HFFc6 (cell line): ENCODE measurements at regions not wholly inside any gene's neighbourhood (a gene's known extent, or its start where the extent isn't known, plus 50 kb on each side); places are given as distances from the start of the nearest gene placed in this dataset.
"Not testable (repeated sequence)": the region's sequence is repeated elsewhere in the genome, so short reads cannot be mapped to it uniquely, and the experiment has no call there.

Experiments used
- DNase-seq: peaks from one replicate; pipeline ENCODE4 v3.0.0-alpha.2; 2018
- H3K27ac Mint-ChIP-seq: 2 replicates; pipeline ENCODE4 v1.8.0; 2020; ENCODE audit warnings: mild to moderate bottlenecking, mixed read lengths
- H3K27me3 Mint-ChIP-seq: 2 replicates; pipeline ENCODE4 v1.8.0; 2021; ENCODE audit warnings: mild to moderate bottlenecking, moderate library complexity, mixed read lengths; ENCODE audit not compliant: insufficient read depth
- H3K36me3 Mint-ChIP-seq: 2 replicates; pipeline ENCODE4 v1.8.0; 2021; ENCODE audit warnings: low read depth, mixed read lengths
- H3K4me1 Mint-ChIP-seq: 2 replicates; pipeline ENCODE4 v1.8.0; 2020; ENCODE audit warnings: low read depth, mixed read lengths
- H3K4me3 Mint-ChIP-seq: 2 replicates; pipeline ENCODE4 v1.8.0; 2020; ENCODE audit warnings: mild to moderate bottlenecking, moderate library complexity, mixed read lengths
- H3K9me3 Mint-ChIP-seq: 2 replicates; pipeline ENCODE4 v1.8.0; 2020; ENCODE audit warnings: mild to moderate bottlenecking, mixed read lengths
- TF ChIP-seq, protein P1 (sequence below): fragments of 200-600 bp; sonication (generic); IDR thresholded peaks from 2 replicates; pipeline ENCODE4 v1.5.0; 2021; ENCODE audit warnings: antibody characterized with exemption, mild to moderate bottlenecking

DNA sequence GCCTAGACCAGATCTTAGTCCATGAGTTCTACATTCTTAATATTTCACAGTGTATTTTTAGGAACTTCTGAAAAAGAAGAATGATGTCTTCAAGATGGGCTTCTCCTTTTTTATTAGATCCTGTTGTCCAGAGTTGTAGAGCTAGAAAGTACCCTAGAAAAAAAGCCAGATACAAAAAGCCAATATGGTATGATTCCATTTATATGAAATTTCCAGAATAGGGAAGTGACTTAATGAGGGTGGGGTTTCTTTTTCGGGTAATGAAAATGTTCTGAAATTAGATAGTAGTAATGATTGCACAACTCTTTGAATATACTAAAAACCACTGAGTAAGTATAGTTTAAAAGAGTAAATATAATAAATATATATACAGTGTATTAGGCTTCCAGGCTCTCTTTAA, 116.9 kb downstream of the NFKBIZ start:
- H3K36me3 Mint-ChIP-seq: peaks cover 24% of the 10 kb centered on the region
- no peak overlapping the region for H3K27ac Mint-ChIP-seq
- H3K4me3 Mint-ChIP-seq: no peak overlapping the region
- peaks cover 38% of the 10 kb centered on the region for H3K4me1 Mint-ChIP-seq
- H3K9me3 Mint-ChIP-seq: no peaks in the 10 kb centered on the region
- no peaks in the 10 kb centered on the region for H3K27me3 Mint-ChIP-seq
- no peak for DNase-seq
- TF ChIP-seq, protein P1, sequence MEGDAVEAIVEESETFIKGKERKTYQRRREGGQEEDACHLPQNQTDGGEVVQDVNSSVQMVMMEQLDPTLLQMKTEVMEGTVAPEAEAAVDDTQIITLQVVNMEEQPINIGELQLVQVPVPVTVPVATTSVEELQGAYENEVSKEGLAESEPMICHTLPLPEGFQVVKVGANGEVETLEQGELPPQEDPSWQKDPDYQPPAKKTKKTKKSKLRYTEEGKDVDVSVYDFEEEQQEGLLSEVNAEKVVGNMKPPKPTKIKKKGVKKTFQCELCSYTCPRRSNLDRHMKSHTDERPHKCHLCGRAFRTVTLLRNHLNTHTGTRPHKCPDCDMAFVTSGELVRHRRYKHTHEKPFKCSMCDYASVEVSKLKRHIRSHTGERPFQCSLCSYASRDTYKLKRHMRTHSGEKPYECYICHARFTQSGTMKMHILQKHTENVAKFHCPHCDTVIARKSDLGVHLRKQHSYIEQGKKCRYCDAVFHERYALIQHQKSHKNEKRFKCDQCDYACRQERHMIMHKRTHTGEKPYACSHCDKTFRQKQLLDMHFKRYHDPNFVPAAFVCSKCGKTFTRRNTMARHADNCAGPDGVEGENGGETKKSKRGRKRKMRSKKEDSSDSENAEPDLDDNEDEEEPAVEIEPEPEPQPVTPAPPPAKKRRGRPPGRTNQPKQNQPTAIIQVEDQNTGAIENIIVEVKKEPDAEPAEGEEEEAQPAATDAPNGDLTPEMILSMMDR: no peak

DNA sequence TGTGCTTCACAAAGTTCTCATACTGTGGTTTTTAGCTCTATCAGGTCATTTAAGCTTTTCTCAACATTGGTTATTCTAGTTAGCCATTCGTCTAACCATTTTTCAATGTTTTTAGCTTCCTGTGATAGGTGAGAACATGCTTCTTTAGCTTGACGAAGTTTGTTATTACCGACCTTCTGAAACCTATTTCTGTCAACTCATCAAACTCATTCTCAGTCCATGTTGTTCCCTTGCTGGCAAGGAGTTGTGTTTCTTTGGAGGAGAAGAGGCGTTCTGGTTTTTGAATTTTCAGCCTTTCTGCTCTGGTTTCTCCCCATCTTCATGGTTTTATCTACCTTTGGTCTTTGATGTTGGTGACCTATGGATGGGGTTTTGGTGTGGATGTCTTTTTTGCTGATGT, 120.9 kb downstream of the NFKBIZ start:
- Mint-ChIP-seq H3K36me3 (peaks cover 19% of the 10 kb centered on the region; the same call in 1 of the 2 replicates), H3K27ac (no peak overlapping the region), H3K4me1 (peaks cover 4% of the 10 kb centered on the region), H3K4me3 (no peak overlapping the region), H3K9me3 (no peaks in the 10 kb centered on the region), H3K27me3 (no peaks in the 10 kb centered on the region)
- no peak for DNase-seq
- TF ChIP-seq, protein P1: no peak

DNA sequence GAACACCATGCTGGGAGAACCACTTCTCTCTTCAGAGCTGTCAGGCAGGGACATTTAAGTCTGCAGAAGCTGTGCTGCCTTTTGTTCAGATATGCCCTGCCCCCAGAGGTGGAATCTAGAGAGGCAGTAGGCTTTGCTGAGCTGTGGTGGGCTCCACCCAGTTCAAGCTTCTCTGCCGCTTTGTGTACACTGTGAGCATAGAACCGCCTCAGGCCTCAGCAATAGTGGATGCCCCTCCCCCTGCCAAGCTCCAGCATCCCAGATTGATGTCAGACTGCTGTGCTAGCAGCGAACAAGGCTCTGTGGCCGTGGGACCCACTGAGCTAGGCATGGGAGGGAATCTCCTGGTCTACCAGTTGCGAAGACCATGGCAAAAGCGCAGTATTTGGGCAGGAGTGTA, 121.6 kb downstream of the NFKBIZ start:
- Mint-ChIP-seq H3K4me1 (0 out of 2 replicates have a peak, but pooled peaks cover 4% of the 10 kb centered on the region), H3K36me3 (peaks cover 19% of the 10 kb centered on the region; the same call in 1 of the 2 replicates), H3K4me3 (no peak overlapping the region), H3K27ac (no peak overlapping the region), H3K9me3 (no peaks in the 10 kb centered on the region), H3K27me3 (no peaks in the 10 kb centered on the region)
- TF ChIP-seq, protein P1: no peak
- DNase-seq: no peak

DNA sequence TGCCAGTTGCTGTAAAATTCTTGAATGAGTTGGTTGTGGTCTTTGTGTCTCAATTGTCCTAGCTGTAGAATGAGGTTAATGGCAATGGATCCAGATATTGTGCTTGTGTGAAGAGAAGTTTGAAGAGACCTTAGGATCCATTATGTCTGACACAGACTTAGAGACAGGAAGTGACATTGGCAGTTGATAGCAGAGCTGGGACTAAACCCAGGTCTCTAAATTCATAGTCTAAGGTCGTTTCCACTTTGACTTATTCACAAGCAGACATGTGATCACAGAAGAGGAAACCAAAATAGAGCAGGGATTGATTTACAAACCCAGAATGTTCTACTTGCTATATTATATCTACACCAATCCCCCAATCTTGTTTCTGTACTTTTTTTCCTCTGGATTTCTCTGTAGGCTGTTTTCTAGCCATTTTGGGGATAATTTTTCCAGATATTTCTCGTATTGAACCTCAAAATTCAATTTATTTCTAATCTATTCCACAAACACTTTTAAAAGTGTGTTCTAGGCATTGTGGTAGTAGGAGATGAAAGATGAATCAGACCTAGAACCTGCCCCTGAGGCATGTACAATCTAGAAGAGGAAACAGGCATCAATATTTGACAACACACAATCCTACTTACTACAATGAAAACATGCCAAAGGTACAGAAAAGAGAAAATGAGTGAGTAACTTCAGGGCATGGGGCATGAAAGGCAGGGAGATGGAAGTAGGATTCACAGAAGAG, 123.3 kb downstream of the NFKBIZ start:
- DNase-seq: no peak
- Mint-ChIP-seq H3K4me1 (0 out of 2 replicates have a peak, but pooled peaks cover 4% of the 10 kb centered on the region), H3K27me3 (no peaks in the 10 kb centered on the region)

DNA sequence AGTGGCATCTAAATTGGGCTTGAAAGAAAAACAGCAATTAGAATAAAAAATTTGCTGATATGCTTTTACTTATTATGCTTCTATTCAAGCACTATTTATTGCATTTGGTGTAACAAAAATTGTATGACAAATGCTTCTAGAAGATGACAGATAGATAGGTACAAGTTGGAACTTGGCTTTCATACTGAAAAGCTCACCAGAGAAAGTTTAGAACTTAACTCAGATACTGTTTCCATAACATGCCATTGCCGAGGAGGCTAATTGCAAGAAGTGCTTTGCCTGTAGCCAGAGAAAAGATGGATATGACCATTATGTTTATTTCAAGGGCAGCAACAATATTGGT, 123.8 kb downstream of the NFKBIZ start:
- TF ChIP-seq, protein P1: no peak
- Mint-ChIP-seq H3K27ac (no peak overlapping the region), H3K9me3 (no peaks in the 10 kb centered on the region), H3K36me3 (peaks cover 10% of the 10 kb centered on the region; the same call in 1 of the 2 replicates), H3K4me3 (no peak overlapping the region), H3K27me3 (no peaks in the 10 kb centered on the region), H3K4me1 (0 out of 2 replicates have a peak, but pooled peaks cover 4% of the 10 kb centered on the region)
- DNase-seq: no peak

More for the DNA sequence above, 123.3 kb downstream of the NFKBIZ start:
- TF ChIP-seq, protein P1: no peak
- Mint-ChIP-seq H3K9me3 (no peaks in the 10 kb centered on the region), H3K4me3 (no peak overlapping the region), H3K36me3 (peaks cover 13% of the 10 kb centered on the region; the same call in 1 of the 2 replicates), H3K27ac (no peak overlapping the region)

DNA sequence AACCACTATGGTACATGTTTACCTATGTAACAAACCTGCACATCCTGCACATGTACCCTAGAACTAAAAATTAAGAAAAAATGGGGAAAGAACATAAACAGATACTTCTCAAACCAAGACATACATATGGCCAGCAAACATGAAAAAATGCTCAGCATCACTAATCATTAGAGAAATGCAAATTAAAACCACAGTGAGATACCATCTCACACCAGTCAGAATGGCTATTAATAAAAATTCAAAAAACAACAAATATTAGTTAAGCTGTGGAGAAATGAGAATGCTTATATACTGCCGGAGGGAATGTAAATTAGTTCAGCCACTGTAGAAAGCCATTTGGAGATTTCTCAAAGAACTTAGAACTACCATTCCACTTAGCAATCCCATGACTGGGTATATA, 126.1 kb downstream of the NFKBIZ start:
- not testable (repeated sequence) for H3K9me3 Mint-ChIP-seq, H3K27me3 Mint-ChIP-seq

More for the DNA sequence above, 126.1 kb downstream of the NFKBIZ start:
- not testable (repeated sequence) for H3K4me3 Mint-ChIP-seq, H3K27ac Mint-ChIP-seq, H3K36me3 Mint-ChIP-seq, H3K4me1 Mint-ChIP-seq, DNase-seq
